Upper lobe of right lung (tissue), 1 donor: ENCODE measurements at regions not wholly inside any gene's neighbourhood (a gene's known extent, or its start where the extent isn't known, plus 50 kb on each side); places are given as distances from the start of the nearest gene placed in this dataset.
A peak's percentile ranks its signal among the peaks of the same experiment; 100 is the strongest.

Experiments used
- ATAC-seq: fragments of 200-7000 bp; cut with Tn5 transposase; one replicate; pipeline ENCODE4 v1.9.1; 2020; ENCODE audit warnings: mild to moderate bottlenecking, moderate library complexity
- DNase-seq: peaks from one replicate; pipeline ENCODE4 v3.0.0-alpha.2; 2020
- H3K27ac ChIP-seq: fragments of 200-600 bp; one replicate; pipeline ENCODE4 v1.8.0; 2022
- H3K27me3 ChIP-seq: fragments of 200-600 bp; one replicate; pipeline ENCODE4 v1.8.0; 2022; ENCODE audit warnings: mild to moderate bottlenecking
- H3K36me3 ChIP-seq: fragments of 200-600 bp; one replicate; pipeline ENCODE4 v1.8.0; 2022
- H3K4me1 ChIP-seq: fragments of 200-600 bp; one replicate; pipeline ENCODE4 v1.8.0; 2022
- H3K4me3 ChIP-seq: fragments of 200-600 bp; one replicate; pipeline ENCODE4 v1.8.0; 2022; ENCODE audit warnings: mild to moderate bottlenecking
- H3K9me3 ChIP-seq: fragments of 200-600 bp; one replicate; pipeline ENCODE4 v1.8.0; 2022
- intact Hi-C: fragments of 100-400 bp; cut with DNase I; formaldehyde crosslinking; loops from one replicate; pipeline ENCODE4 v1.11.0; 2022
- TF ChIP-seq, protein P1 (sequence below): fragments of 200-600 bp; IDR thresholded peaks from one replicate; pipeline ENCODE4 v1.8.0; 2022; ENCODE audit warnings: antibody characterized with exemption
- donor health status: DM: no; HTN: yes; CAD: no; lungs with severe emphysema.

- intact Hi-C loops = no loop called here
- no peak overlapping the region for H3K4me3 ChIP-seq
- no peaks in the 10 kb centered on the region for H3K36me3 ChIP-seq
- no peaks in the 10 kb centered on the region for H3K4me1 ChIP-seq
- no peak for DNase-seq
- peaks cover 7% of the 10 kb centered on the region for H3K27me3 ChIP-seq
- H3K9me3 ChIP-seq = no peaks in the 10 kb centered on the region
- no peak overlapping the region for H3K27ac ChIP-seq
- ATAC-seq = peak; percentile 25
- TF ChIP-seq, protein P1, sequence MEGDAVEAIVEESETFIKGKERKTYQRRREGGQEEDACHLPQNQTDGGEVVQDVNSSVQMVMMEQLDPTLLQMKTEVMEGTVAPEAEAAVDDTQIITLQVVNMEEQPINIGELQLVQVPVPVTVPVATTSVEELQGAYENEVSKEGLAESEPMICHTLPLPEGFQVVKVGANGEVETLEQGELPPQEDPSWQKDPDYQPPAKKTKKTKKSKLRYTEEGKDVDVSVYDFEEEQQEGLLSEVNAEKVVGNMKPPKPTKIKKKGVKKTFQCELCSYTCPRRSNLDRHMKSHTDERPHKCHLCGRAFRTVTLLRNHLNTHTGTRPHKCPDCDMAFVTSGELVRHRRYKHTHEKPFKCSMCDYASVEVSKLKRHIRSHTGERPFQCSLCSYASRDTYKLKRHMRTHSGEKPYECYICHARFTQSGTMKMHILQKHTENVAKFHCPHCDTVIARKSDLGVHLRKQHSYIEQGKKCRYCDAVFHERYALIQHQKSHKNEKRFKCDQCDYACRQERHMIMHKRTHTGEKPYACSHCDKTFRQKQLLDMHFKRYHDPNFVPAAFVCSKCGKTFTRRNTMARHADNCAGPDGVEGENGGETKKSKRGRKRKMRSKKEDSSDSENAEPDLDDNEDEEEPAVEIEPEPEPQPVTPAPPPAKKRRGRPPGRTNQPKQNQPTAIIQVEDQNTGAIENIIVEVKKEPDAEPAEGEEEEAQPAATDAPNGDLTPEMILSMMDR = no peak
These were observed 108.5 kb upstream of the NCK2 start for GRCh38 chr2:105636109-105636740.

GRCh38 chr2:105635564-105635963 is 109.1 kb upstream of the NCK2 start:
- no peak for ATAC-seq
- intact Hi-C loops = no loop called here

DNA sequence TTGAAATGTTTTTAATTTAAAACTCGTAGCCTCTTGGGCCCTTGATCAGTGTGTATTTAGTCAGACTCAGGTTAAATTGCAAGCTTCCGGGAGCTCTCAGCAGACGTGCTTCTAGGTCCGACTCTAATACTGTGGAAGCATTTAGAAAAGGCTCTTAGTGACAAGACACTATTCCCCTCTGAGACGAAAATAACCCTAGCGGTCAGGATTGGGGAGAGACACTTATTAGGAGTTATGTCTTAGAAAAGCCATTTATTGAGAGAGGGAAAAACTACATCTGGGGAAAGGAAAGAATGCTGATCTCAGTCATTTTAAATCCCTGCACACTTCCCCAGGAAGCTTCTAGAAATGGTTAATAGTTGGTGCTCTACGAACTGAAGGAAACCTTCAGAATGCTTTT is 110.5 kb upstream of the NCK2 start:
- ATAC-seq (no peak), DNase-seq (no peak)
- intact Hi-C loops = no loop called here
- Histone ChIP-seq H3K36me3 (no peaks in the 10 kb centered on the region), H3K4me1 (no peaks in the 10 kb centered on the region), H3K27me3 (peaks cover 7% of the 10 kb centered on the region), H3K27ac (no peak overlapping the region), H3K9me3 (no peaks in the 10 kb centered on the region), H3K4me3 (no peak overlapping the region)
- TF ChIP-seq, protein P1 = no peak

More at GRCh38 chr2:105635564-105635963, 109.1 kb upstream of the NCK2 start:
- TF ChIP-seq, protein P1 = no peak
- Histone ChIP-seq H3K27ac (no peak overlapping the region), H3K4me1 (no peaks in the 10 kb centered on the region), H3K4me3 (no peak overlapping the region), H3K9me3 (no peaks in the 10 kb centered on the region), H3K27me3 (peaks cover 7% of the 10 kb centered on the region), H3K36me3 (no peaks in the 10 kb centered on the region)
- DNase-seq = no peak

DNA sequence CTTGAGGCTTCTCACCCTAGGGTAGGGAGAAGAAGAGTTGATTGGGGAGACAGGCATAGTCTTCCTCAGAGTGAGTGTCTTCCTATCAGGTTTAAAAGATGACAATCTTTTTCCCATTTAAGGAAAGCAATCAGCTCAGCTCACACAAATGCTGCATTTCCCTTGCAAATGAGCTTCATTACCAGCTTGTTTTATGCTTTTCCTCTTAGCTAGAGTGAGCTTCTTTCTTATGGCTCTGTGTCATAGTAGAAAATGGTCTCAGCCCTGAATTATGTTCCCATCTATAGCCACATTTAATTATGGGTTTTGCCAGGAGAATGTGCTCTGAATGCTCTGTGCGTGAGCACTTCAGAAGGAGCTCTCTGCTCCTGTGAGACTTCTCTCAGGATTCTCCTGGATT is 112.8 kb upstream of the NCK2 start:
- Histone ChIP-seq H3K27ac (no peak overlapping the region), H3K4me3 (no peak overlapping the region), H3K4me1 (no peaks in the 10 kb centered on the region), H3K27me3 (peaks cover 7% of the 10 kb centered on the region), H3K36me3 (no peaks in the 10 kb centered on the region), H3K9me3 (no peaks in the 10 kb centered on the region)
- DNase-seq (no peak), ATAC-seq (no peak)
- intact Hi-C loops = no loop called here
- TF ChIP-seq, protein P1 = no peak

- Histone ChIP-seq H3K27me3 (peaks cover 7% of the 10 kb centered on the region), H3K36me3 (no peaks in the 10 kb centered on the region), H3K27ac (no peak overlapping the region), H3K4me1 (no peaks in the 10 kb centered on the region), H3K9me3 (no peaks in the 10 kb centered on the region), H3K4me3 (no peak overlapping the region)
- no peak for DNase-seq
- ATAC-seq = no peak
- intact Hi-C loops = no loop called here
- TF ChIP-seq, protein P1 = no peak
These were observed 113.7 kb upstream of the NCK2 start for GRCh38 chr2:105631011-105631410.

DNA sequence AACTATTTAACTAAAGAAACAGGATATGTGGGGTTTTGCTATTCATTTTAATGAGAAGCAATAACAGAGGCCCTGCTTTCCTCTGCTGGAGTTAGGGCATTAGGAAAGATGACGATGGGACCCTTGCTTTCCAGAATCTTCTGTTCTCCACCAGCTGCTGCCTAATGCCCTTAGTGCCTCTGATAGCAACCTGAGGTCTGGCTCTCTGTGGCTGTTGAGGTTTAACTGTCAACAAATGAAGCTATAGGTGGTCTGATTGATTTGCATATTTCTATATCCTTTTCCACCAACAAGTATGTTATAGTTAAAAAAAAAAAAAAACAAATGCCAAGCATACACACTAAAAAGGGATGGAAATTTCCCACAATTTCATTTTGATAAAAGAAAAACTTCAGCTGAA is 115.1 kb upstream of the NCK2 start:
- Histone ChIP-seq H3K27ac (no peak overlapping the region), H3K36me3 (no peaks in the 10 kb centered on the region), H3K4me1 (no peaks in the 10 kb centered on the region), H3K4me3 (no peak overlapping the region), H3K9me3 (no peaks in the 10 kb centered on the region), H3K27me3 (peaks cover 7% of the 10 kb centered on the region)
- no peak for DNase-seq
- intact Hi-C loops = no loop called here
- TF ChIP-seq, protein P1 = no peak
- ATAC-seq = no peak
